ENCODE measurements at regions not wholly inside any gene's neighbourhood (a gene's known extent, or its start where the extent isn't known, plus 50 kb on each side); places are given as distances from the start of the nearest gene placed in this dataset.
"Not testable (repeated sequence)": the region's sequence is repeated elsewhere in the genome, so short reads cannot be mapped to it uniquely, and the experiment has no call there.

DNA sequence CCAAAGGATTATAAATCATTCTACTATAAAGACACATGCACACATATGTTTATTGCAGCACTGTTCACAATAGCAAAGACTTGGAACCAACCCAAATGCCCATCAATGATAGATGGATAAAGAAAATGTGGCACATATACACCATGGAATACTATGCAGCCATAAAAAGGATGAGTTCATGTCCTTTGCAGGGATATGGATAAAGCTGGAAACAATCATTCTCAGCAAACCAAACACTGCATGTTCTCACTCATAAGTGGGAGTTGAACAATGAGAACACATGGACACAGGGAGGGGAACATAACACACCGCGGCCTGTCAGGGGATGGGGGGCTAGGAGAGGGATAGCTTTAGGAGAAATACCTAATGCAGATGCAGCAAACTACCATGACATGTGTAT lies 135.1 kb upstream of the PDE4B start:
- H3K9ac ChIP-seq (ENCODE audit: low read depth in 1 of 2, low read length in 2 of 2); H3K36me3 ChIP-seq (ENCODE audit: control insufficient read depth in 2 of 2, insufficient read depth in 2 of 2, low read length in 2 of 2); H3K27ac ChIP-seq (ENCODE audit: low read depth in 2 of 2, low read length in 2 of 2); H3K4me3 ChIP-seq (ENCODE audit: low read length in 2 of 2); H3K9me3 ChIP-seq (ENCODE audit: control insufficient read depth in 2 of 2, low read length in 2 of 2); H3K4me1 ChIP-seq (ENCODE audit: control insufficient read depth in 2 of 2, insufficient read depth in 2 of 2, low read length in 2 of 2); H3K27me3 ChIP-seq (ENCODE audit: control insufficient read depth in 2 of 2, insufficient read depth in 2 of 2, low read length in 2 of 2): not testable (repeated sequence)

DNA sequence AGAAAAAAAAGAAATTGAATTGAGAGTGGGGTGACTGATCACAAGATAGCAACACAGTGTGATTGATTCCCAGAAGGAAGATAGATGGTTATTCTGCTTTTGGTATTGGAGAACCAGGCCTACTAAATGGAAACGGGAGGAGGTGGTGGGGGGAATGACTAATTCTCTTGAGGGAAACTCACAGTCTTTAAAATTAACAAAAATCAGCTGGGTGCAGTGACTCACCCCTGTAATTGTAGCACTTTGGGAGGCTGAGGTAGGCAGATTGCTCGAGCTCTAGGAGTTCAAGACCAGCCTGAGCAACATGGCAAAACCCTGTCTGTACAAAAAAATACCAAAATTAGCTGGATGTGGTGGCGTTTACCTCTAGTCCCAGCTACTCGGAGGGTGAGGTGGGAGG lies 134.6 kb upstream of the PDE4B start:
- Histone ChIP-seq H3K27ac (ENCODE audit: low read depth in 2 of 2, low read length in 2 of 2) (no peak overlapping the region), H3K4me3 (ENCODE audit: low read length in 2 of 2) (no peak overlapping the region), H3K4me1 (ENCODE audit: control insufficient read depth in 2 of 2, insufficient read depth in 2 of 2, low read length in 2 of 2) (no peaks in the 10 kb centered on the region), H3K9me3 (ENCODE audit: control insufficient read depth in 2 of 2, low read length in 2 of 2) (no peaks in the 10 kb centered on the region), H3K9ac (ENCODE audit: low read depth in 1 of 2, low read length in 2 of 2) (no peak overlapping the region), H3K27me3 (ENCODE audit: control insufficient read depth in 2 of 2, insufficient read depth in 2 of 2, low read length in 2 of 2) (no peaks in the 10 kb centered on the region), H3K36me3 (ENCODE audit: control insufficient read depth in 2 of 2, insufficient read depth in 2 of 2, low read length in 2 of 2) (no peaks in the 10 kb centered on the region)

DNA sequence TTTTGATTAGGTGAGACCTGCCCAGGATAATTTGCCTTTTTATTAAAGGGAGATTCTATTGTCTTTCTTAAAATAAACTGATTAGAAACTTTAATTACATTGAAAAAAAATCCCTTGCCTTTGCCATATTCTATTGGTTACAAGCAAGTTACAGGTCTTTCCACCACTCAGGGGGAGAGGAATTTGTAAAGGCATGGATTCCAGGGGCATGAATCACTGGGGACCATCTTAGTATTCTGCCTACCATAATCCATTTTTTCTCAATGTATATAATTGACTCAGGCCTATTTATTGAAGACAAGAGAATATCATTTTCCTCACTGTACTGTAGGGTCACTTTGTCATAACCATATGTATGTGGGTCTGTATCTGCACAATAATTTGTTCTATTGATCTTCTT lies 124.3 kb upstream of the PDE4B start:
- Histone ChIP-seq H3K4me1 (ENCODE audit: control insufficient read depth in 2 of 2, insufficient read depth in 2 of 2, low read length in 2 of 2) (no peaks in the 10 kb centered on the region), H3K36me3 (ENCODE audit: control insufficient read depth in 2 of 2, insufficient read depth in 2 of 2, low read length in 2 of 2) (no peaks in the 10 kb centered on the region), H3K9ac (ENCODE audit: low read depth in 1 of 2, low read length in 2 of 2) (no peak overlapping the region), H3K27ac (ENCODE audit: low read depth in 2 of 2, low read length in 2 of 2) (no peak overlapping the region), H3K4me3 (ENCODE audit: low read length in 2 of 2) (no peak overlapping the region), H3K9me3 (ENCODE audit: control insufficient read depth in 2 of 2, low read length in 2 of 2) (peaks cover 0 to 3% of the 10 kb centered on the region in 2 donors), H3K27me3 (ENCODE audit: control insufficient read depth in 2 of 2, insufficient read depth in 2 of 2, low read length in 2 of 2) (no peaks in the 10 kb centered on the region)

DNA sequence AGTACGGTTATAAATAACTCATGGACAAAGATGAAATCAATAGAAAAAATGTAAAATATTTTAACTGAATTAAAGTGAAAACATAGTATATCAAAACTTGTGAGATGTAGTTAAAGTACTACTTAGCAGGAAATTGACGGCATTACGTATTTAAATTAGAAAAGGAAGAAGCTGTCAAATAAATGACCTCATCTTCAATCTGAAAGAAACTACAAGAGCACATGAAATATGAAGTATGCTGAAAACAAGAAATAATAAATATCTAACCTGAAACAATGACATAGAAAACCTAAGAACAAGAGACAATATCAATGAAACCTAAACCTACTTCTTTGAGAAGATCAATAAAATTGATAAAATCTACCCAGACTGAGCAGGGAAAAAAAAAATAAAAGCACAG lies 122.2 kb upstream of the PDE4B start:
- Histone ChIP-seq H3K9me3 (ENCODE audit: control insufficient read depth in 2 of 2, low read length in 2 of 2) (peaks cover 0 to 3% of the 10 kb centered on the region in 2 donors), H3K4me1 (ENCODE audit: control insufficient read depth in 2 of 2, insufficient read depth in 2 of 2, low read length in 2 of 2) (no peaks in the 10 kb centered on the region), H3K9ac (ENCODE audit: low read depth in 1 of 2, low read length in 2 of 2) (no peak overlapping the region), H3K27ac (ENCODE audit: low read depth in 2 of 2, low read length in 2 of 2) (no peak overlapping the region), H3K36me3 (ENCODE audit: control insufficient read depth in 2 of 2, insufficient read depth in 2 of 2, low read length in 2 of 2) (no peaks in the 10 kb centered on the region), H3K27me3 (ENCODE audit: control insufficient read depth in 2 of 2, insufficient read depth in 2 of 2, low read length in 2 of 2) (no peaks in the 10 kb centered on the region), H3K4me3 (ENCODE audit: low read length in 2 of 2) (no peak overlapping the region)

DNA sequence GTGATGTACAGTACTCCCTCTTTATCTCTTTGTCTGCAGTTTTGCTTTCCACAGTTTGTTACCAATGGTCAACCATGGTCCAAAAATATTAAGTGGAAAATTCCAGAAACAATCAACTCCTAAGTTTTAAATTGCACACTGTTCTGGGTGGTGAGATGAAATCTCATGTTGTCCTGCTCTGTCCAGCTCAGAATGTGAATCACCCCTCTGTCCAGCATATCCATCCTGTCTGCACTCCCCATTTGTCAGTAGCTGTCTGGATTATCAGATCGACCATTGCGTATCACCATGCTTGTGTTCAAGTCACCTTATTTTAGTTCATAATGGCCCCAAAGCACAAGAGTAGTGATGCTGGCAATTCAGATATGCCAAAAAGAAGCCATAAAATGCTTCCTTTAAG lies 118.2 kb upstream of the PDE4B start:
- H3K27ac ChIP-seq (ENCODE audit: low read depth in 2 of 2, low read length in 2 of 2): no peak overlapping the region
- no peaks in the 10 kb centered on the region for H3K9me3 ChIP-seq (ENCODE audit: control insufficient read depth in 2 of 2, low read length in 2 of 2)
- no peak overlapping the region for H3K9ac ChIP-seq (ENCODE audit: low read depth in 1 of 2, low read length in 2 of 2)
- no peaks in the 10 kb centered on the region for H3K27me3 ChIP-seq (ENCODE audit: control insufficient read depth in 2 of 2, insufficient read depth in 2 of 2, low read length in 2 of 2)
- no peak overlapping the region for H3K4me3 ChIP-seq (ENCODE audit: low read length in 2 of 2)
- H3K4me1 ChIP-seq (ENCODE audit: control insufficient read depth in 2 of 2, insufficient read depth in 2 of 2, low read length in 2 of 2): no peaks in the 10 kb centered on the region
- H3K36me3 ChIP-seq (ENCODE audit: control insufficient read depth in 2 of 2, insufficient read depth in 2 of 2, low read length in 2 of 2): no peaks in the 10 kb centered on the region

DNA sequence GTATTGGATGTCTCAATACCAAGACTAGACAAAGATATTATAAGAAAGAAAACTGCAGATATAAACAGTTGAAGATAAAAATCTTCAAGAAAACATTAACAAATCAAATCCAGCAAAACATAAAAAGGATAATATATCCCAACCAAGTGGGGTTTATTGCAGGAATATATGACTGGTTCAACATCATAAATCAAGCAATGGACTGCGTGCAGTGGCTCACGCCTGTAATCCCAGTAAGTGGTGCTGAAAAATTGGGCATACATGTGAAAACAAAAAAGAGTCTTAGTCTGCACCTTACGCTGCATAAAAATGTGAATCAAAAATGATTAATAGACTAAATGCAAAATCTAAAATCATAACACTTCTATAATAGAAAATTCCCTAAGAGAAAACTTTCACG lies 112.9 kb upstream of the PDE4B start:
- Histone ChIP-seq H3K27me3 (ENCODE audit: control insufficient read depth in 2 of 2, insufficient read depth in 2 of 2, low read length in 2 of 2) (no peaks in the 10 kb centered on the region), H3K4me3 (ENCODE audit: low read length in 2 of 2) (no peak overlapping the region), H3K27ac (ENCODE audit: low read depth in 2 of 2, low read length in 2 of 2) (no peak overlapping the region), H3K9ac (ENCODE audit: low read depth in 1 of 2, low read length in 2 of 2) (no peak overlapping the region), H3K4me1 (ENCODE audit: control insufficient read depth in 2 of 2, insufficient read depth in 2 of 2, low read length in 2 of 2) (no peaks in the 10 kb centered on the region), H3K9me3 (ENCODE audit: control insufficient read depth in 2 of 2, low read length in 2 of 2) (no peaks in the 10 kb centered on the region), H3K36me3 (ENCODE audit: control insufficient read depth in 2 of 2, insufficient read depth in 2 of 2, low read length in 2 of 2) (no peaks in the 10 kb centered on the region)

DNA sequence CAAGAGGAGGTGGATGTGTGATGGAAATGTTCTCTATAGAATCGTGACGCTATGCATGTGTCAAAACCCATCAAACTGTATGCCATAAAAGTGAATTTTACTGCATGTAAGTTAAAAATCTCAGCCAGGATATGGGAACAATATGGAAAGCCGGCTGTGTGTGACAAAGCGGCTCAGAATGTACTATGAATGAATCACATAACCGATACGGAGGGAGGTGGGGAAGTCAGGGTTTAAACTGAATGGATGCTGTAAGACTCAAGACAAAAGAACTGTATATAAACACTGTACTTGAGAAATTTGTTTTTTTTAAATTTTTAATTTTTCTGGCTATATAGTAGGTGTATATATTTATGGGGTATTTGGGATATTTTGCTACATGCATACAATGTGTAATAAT lies 111.6 kb upstream of the PDE4B start:
- no peak overlapping the region for H3K9ac ChIP-seq (ENCODE audit: low read depth in 1 of 2, low read length in 2 of 2)
- no peaks in the 10 kb centered on the region for H3K27me3 ChIP-seq (ENCODE audit: control insufficient read depth in 2 of 2, insufficient read depth in 2 of 2, low read length in 2 of 2)
- H3K4me1 ChIP-seq (ENCODE audit: control insufficient read depth in 2 of 2, insufficient read depth in 2 of 2, low read length in 2 of 2): no peaks in the 10 kb centered on the region
- no peak overlapping the region for H3K4me3 ChIP-seq (ENCODE audit: low read length in 2 of 2)
- no peaks in the 10 kb centered on the region for H3K9me3 ChIP-seq (ENCODE audit: control insufficient read depth in 2 of 2, low read length in 2 of 2)
- no peak overlapping the region for H3K27ac ChIP-seq (ENCODE audit: low read depth in 2 of 2, low read length in 2 of 2)
- no peaks in the 10 kb centered on the region for H3K36me3 ChIP-seq (ENCODE audit: control insufficient read depth in 2 of 2, insufficient read depth in 2 of 2, low read length in 2 of 2)

DNA sequence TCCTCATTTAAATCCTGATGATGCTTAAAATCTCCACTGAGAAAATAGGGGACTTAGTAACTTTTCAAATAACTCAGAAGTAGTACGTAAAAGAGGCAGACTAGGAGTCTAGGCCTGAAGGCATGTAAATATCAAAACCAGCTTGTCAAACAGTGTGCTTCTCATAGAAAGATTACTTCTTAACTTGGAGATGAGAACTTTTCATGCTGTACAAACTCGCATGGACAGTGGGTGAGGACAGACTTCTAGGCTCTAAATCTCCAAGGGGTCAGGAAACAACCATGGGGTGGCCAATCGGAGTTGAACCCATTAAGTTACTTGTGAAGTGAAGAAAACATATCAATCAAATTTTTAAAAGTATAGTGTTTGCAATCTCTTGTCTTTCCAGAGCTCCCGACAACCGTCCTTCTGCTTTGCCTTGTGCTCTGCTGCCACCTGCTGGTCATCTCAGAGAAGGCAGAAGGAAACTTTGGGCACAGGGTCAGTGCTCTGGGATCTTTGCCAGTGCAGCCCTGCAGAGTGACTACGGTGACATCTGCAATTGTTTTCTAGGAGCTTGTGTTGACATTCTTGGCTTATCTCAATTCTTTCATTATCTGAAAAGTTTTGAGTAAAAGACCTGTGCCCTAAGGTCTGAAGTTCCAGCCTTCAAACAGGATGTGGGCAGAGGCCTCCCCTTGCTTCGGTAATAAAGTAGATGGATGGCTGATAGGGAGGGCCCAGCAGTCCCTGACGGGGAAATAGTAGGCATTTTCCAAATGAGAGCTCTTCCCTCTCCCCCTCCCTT lies 105.1 kb upstream of the PDE4B start:
- Histone ChIP-seq H3K36me3 (ENCODE audit: control insufficient read depth in 2 of 2, insufficient read depth in 2 of 2, low read length in 2 of 2) (no peaks in the 10 kb centered on the region), H3K4me1 (ENCODE audit: control insufficient read depth in 2 of 2, insufficient read depth in 2 of 2, low read length in 2 of 2) (peaks cover 3 to 5% of the 10 kb centered on the region in 2 donors), H3K9ac (ENCODE audit: low read depth in 1 of 2, low read length in 2 of 2) (no peak overlapping the region), H3K4me3 (ENCODE audit: low read length in 2 of 2) (no peak overlapping the region), H3K27ac (ENCODE audit: low read depth in 2 of 2, low read length in 2 of 2) (no peak overlapping the region), H3K27me3 (ENCODE audit: control insufficient read depth in 2 of 2, insufficient read depth in 2 of 2, low read length in 2 of 2) (no peaks in the 10 kb centered on the region), H3K9me3 (ENCODE audit: control insufficient read depth in 2 of 2, low read length in 2 of 2) (no peaks in the 10 kb centered on the region)

DNA sequence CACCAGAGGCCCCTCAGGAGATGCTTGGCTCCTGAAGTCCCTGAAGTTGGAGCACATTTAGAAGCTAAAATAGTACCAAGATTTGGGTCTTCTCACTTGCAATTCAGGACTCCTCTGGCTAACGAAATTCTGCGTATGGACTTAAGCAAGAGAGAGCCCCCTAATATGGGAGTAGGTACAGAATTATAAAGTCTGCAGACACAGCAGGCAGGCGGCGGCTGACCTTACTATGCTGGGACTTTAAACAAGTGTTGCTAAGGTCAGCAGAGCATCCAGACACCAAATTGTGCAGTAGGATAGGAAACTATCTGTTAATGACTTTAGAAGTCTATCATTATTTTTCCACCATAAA lies 104.5 kb upstream of the PDE4B start:
- Histone ChIP-seq H3K27ac (ENCODE audit: low read depth in 2 of 2, low read length in 2 of 2) (no peak overlapping the region), H3K4me3 (ENCODE audit: low read length in 2 of 2) (no peak overlapping the region), H3K9ac (ENCODE audit: low read depth in 1 of 2, low read length in 2 of 2) (no peak overlapping the region), H3K4me1 (ENCODE audit: control insufficient read depth in 2 of 2, insufficient read depth in 2 of 2, low read length in 2 of 2) (peaks cover 3 to 5% of the 10 kb centered on the region in 2 donors), H3K9me3 (ENCODE audit: control insufficient read depth in 2 of 2, low read length in 2 of 2) (no peaks in the 10 kb centered on the region), H3K36me3 (ENCODE audit: control insufficient read depth in 2 of 2, insufficient read depth in 2 of 2, low read length in 2 of 2) (no peaks in the 10 kb centered on the region), H3K27me3 (ENCODE audit: control insufficient read depth in 2 of 2, insufficient read depth in 2 of 2, low read length in 2 of 2) (no peaks in the 10 kb centered on the region)

DNA sequence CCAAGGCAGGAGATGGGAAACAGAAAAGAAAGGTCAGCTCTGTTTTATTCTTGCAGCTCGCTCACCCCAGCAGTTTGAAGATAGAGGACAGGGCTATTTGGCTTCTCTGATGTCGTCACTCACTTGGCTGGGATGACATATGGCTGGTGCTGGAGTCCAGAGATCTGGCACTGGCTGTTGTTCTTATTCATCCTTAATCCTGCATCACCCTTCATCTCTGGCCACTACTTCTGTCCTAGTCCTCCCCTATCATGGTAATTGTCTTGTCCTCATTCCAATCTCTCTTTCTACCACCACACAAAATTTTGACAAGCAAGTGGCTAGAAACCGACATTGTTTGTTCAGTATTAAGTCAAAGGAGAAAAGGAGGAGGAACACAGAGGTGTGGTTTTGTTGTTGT lies 103.8 kb upstream of the PDE4B start:
- no peaks in the 10 kb centered on the region for H3K27me3 ChIP-seq (ENCODE audit: control insufficient read depth in 2 of 2, insufficient read depth in 2 of 2, low read length in 2 of 2)
- H3K4me1 ChIP-seq (ENCODE audit: control insufficient read depth in 2 of 2, insufficient read depth in 2 of 2, low read length in 2 of 2): peaks cover 3 to 5% of the 10 kb centered on the region in 2 donors
- H3K9me3 ChIP-seq (ENCODE audit: control insufficient read depth in 2 of 2, low read length in 2 of 2): no peaks in the 10 kb centered on the region
- no peaks in the 10 kb centered on the region for H3K36me3 ChIP-seq (ENCODE audit: control insufficient read depth in 2 of 2, insufficient read depth in 2 of 2, low read length in 2 of 2)
- no peak overlapping the region for H3K27ac ChIP-seq (ENCODE audit: low read depth in 2 of 2, low read length in 2 of 2)
- H3K9ac ChIP-seq (ENCODE audit: low read depth in 1 of 2, low read length in 2 of 2): no peak overlapping the region
- H3K4me3 ChIP-seq (ENCODE audit: low read length in 2 of 2): no peak overlapping the region
